Keratinocyte (primary cell): ENCODE measurements at regions not wholly inside any gene's neighbourhood (a gene's known extent, or its start where the extent isn't known, plus 50 kb on each side); places are given as distances from the start of the nearest gene placed in this dataset.

ENCODE experiments used
- DNase-seq: peaks from one replicate; pipeline ENCODE4 v3.0.0-alpha.2; 2011; ENCODE audit warnings: low read depth, missing footprints, low spot score
- FAIRE-seq: peaks from 2 replicates; lab custom pipeline; 2011; peaks lifted over from hg19 to GRCh38; lab: Jason Lieb, UNC
- H2AFZ ChIP-seq: 2 replicates; pipeline ENCODE4 v1.6.0; 2012; ENCODE audit warnings: low read length, control low read depth, inconsistent platforms; ENCODE audit not compliant: control insufficient read depth
- H3K27ac ChIP-seq: 2 replicates; pipeline ENCODE4 v1.5.1; 2011; ENCODE audit warnings: low read length; ENCODE audit not compliant: control insufficient read depth, insufficient read depth
- H3K27me3 ChIP-seq: 3 replicates; pipeline ENCODE4 v1.6.0; 2011; ENCODE audit warnings: low read length; ENCODE audit not compliant: control insufficient read depth, insufficient read depth; ENCODE audit errors: extremely low read depth
- H3K36me3 ChIP-seq, 2 experiments: 2 replicates in 1 of 2; 3 replicates in 1 of 2; pipeline ENCODE4 v1.5.1; 2011; ENCODE audit warnings: low read length in 2 of 2, mild to moderate bottlenecking in 1 of 2; ENCODE audit not compliant: control insufficient read depth in 2 of 2, insufficient read depth in 2 of 2; ENCODE audit errors: extremely low read depth in 1 of 2
- H3K4me1 ChIP-seq: 3 replicates; pipeline ENCODE4 v1.5.1; 2011; ENCODE audit warnings: low read length; ENCODE audit not compliant: control insufficient read depth, insufficient read depth; ENCODE audit errors: extremely low read depth
- H3K4me2 ChIP-seq: 3 replicates; pipeline ENCODE4 v1.6.0; 2011; ENCODE audit warnings: low read depth, low read length; ENCODE audit not compliant: control insufficient read depth, insufficient read depth; ENCODE audit errors: extremely low read depth
- H3K4me3 ChIP-seq, 3 experiments: fragments of 200-600 bp in 1 of 3; sonication (generic) in 1 of 3; 2 replicates in 2 of 3; 3 replicates in 1 of 3; pipeline ENCODE4 v1.5.1; 2011 to 2016; ENCODE audit warnings: low read length in 3 of 3, mild to moderate bottlenecking in 3 of 3, control low read depth in 2 of 3, inconsistent platforms in 1 of 3, low read depth in 1 of 3, mixed read lengths in 1 of 3, mixed run types in 1 of 3, moderate library complexity in 1 of 3; ENCODE audit not compliant: control insufficient read depth in 2 of 3, insufficient read depth in 2 of 3; ENCODE audit errors: extremely low read depth in 1 of 3
- H3K79me2 ChIP-seq: 2 replicates; pipeline ENCODE4 v1.6.0; 2012; ENCODE audit warnings: low read length; ENCODE audit not compliant: control insufficient read depth, insufficient read depth
- H3K9ac ChIP-seq: 3 replicates; pipeline ENCODE4 v1.6.0; 2011; ENCODE audit warnings: low read length; ENCODE audit not compliant: control insufficient read depth, insufficient read depth; ENCODE audit errors: extremely low read depth
- H3K9me1 ChIP-seq: 3 replicates; pipeline ENCODE4 v1.6.0; 2011; ENCODE audit warnings: low read length; ENCODE audit not compliant: control insufficient read depth, insufficient read depth; ENCODE audit errors: extremely low read depth
- H3K9me3 ChIP-seq: 2 replicates; pipeline ENCODE4 v1.5.1; 2012; ENCODE audit warnings: low read depth, low read length; ENCODE audit not compliant: control insufficient read depth
- H4K20me1 ChIP-seq: 3 replicates; pipeline ENCODE4 v1.6.0; 2011; ENCODE audit warnings: low read length; ENCODE audit not compliant: control insufficient read depth, insufficient read depth; ENCODE audit errors: extremely low read depth
- EZH2 ChIP-seq: IDR thresholded peaks from one replicate; pipeline ENCODE4 v1.6.1; 2012; ENCODE audit warnings: inconsistent platforms, mild to moderate bottlenecking, low read length, moderate library complexity
- dilution Hi-C: fragments of 300-500 bp; cut with MboI; formaldehyde crosslinking; loops from one replicate; pipeline ENCODE4 v1.7.0; 2020; ENCODE audit warnings: low sequenced_read_pairs; ENCODE audit not compliant: extremely low pct_ligation_motif_present
- TF ChIP-seq, protein P1 (sequence below), 3 experiments: IDR thresholded peaks in 1 of 3; conservative IDR thresholded peaks in 1 of 3; optimal IDR thresholded peaks in 1 of 3; 2 replicates in 2 of 3; 3 replicates in 1 of 3; pipeline versions ENCODE3 to v1.5.1; 2011; ENCODE audit warnings: low read length in 3 of 3, mild to moderate bottlenecking in 3 of 3, moderate library complexity in 2 of 3, control low read depth in 1 of 3, inconsistent platforms in 1 of 3; ENCODE audit not compliant: insufficient read depth in 2 of 3; ENCODE audit errors: extremely low read depth in 1 of 3

DNA sequence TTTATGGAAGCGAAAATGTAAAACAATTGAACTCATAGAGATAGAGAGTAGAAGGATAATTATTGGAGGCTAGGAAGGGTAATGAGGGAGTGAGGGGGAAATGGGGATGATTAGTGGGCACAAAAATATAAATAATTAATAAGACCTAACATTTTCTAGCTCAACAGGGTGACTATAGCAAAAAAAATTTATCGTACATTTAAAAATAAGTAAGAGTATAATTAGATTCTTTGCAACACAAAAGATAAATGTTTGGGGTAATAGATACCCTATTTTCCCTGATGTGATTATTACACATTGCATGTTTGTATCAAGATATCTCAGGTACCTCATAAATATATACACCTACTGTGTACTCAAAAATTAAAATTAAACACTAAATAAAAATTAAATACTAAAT is 1070.0 kb downstream of the LRFN5 start:
- H4K20me1 ChIP-seq: no peaks in the 10 kb centered on the region
- H3K4me3 ChIP-seq: no peak overlapping the region
- FAIRE-seq (no peak), DNase-seq (no peak)
- no peaks in the 10 kb centered on the region for H3K27me3 ChIP-seq
- H3K9ac ChIP-seq: no peak overlapping the region
- no peaks in the 10 kb centered on the region for H3K79me2 ChIP-seq
- no peak for TF ChIP-seq EZH2
- TF ChIP-seq, protein P1, sequence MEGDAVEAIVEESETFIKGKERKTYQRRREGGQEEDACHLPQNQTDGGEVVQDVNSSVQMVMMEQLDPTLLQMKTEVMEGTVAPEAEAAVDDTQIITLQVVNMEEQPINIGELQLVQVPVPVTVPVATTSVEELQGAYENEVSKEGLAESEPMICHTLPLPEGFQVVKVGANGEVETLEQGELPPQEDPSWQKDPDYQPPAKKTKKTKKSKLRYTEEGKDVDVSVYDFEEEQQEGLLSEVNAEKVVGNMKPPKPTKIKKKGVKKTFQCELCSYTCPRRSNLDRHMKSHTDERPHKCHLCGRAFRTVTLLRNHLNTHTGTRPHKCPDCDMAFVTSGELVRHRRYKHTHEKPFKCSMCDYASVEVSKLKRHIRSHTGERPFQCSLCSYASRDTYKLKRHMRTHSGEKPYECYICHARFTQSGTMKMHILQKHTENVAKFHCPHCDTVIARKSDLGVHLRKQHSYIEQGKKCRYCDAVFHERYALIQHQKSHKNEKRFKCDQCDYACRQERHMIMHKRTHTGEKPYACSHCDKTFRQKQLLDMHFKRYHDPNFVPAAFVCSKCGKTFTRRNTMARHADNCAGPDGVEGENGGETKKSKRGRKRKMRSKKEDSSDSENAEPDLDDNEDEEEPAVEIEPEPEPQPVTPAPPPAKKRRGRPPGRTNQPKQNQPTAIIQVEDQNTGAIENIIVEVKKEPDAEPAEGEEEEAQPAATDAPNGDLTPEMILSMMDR (optimal IDR thresholded peaks at IDR 0.05 in 1 of 3, IDR thresholded peaks at IDR 0.05 in 1 of 3, conservative IDR thresholded peaks at IDR 0.05 in 1 of 3; ENCODE audit: extremely low read depth in 1 of 3, insufficient read depth in 2 of 3, low read length in 3 of 3): no peak
- H3K4me1 ChIP-seq: no peaks in the 10 kb centered on the region
- H3K9me3 ChIP-seq: no peaks in the 10 kb centered on the region
- H3K9me1 ChIP-seq: no peaks in the 10 kb centered on the region
- H3K4me2 ChIP-seq: no peak overlapping the region
- no peaks in the 10 kb centered on the region for H3K36me3 ChIP-seq
- H3K27ac ChIP-seq: no peak overlapping the region
- no peak overlapping the region for H2AFZ ChIP-seq
- dilution Hi-C loops: no loop called here

DNA sequence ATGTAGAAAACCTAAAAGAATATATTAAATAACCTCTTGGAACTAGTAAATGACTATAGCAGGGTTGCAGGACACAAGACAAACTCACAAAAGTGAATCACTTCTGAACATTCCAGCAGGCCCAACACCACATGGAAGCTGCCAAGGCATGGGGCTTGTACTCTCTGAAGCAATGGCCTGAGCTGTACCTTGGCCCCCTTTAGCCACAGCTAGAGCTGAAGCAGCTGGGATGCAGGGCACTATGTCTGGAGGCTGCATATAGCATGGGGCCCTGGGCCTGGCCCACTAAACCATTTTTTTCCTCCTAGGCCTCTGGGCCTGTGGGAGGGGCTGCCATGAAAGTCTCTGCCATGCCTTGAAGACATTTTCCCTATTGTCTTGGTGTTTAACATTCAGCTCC is 1067.3 kb downstream of the LRFN5 start:
- Histone ChIP-seq H3K9me1 (no peaks in the 10 kb centered on the region), H3K9me3 (no peaks in the 10 kb centered on the region), H4K20me1 (no peaks in the 10 kb centered on the region), H3K79me2 (no peaks in the 10 kb centered on the region), H3K4me3 (no peak overlapping the region), H3K27ac (no peak overlapping the region), H3K36me3 (no peaks in the 10 kb centered on the region), H3K4me2 (no peak overlapping the region), H3K9ac (no peak overlapping the region), H3K4me1 (no peaks in the 10 kb centered on the region), H2AFZ (no peak overlapping the region), H3K27me3 (no peaks in the 10 kb centered on the region)
- dilution Hi-C loops: no loop called here
- TF ChIP-seq, protein P1 (optimal IDR thresholded peaks at IDR 0.05 in 1 of 3, IDR thresholded peaks at IDR 0.05 in 1 of 3, conservative IDR thresholded peaks at IDR 0.05 in 1 of 3; ENCODE audit: extremely low read depth in 1 of 3, insufficient read depth in 2 of 3, low read length in 3 of 3): no peak
- no peak for TF ChIP-seq EZH2
- FAIRE-seq: no peak
- DNase-seq: no peak
